ENCODE measurements at regions not wholly inside any gene's neighbourhood (a gene's known extent, or its start where the extent isn't known, plus 50 kb on each side); places are given as distances from the start of the nearest gene placed in this dataset.

- no peak for TF ChIP-seq ATF3 (IDR thresholded peaks at IDR 0.05)
- TF ChIP-seq NR2F2 (IDR thresholded peaks at IDR 0.05) = no peak
- TF ChIP-seq HNF4A (conservative IDR thresholded peaks at IDR 0.05) = no peak
- no peak for TF ChIP-seq ZBTB33 (IDR thresholded peaks at IDR 0.05)
- H3K4me1 ChIP-seq (ENCODE audit: control insufficient read depth in 4 of 4, insufficient read depth in 4 of 4, low read length in 3 of 4) = no peaks in the 10 kb centered on the region
- H3K9me3 ChIP-seq (ENCODE audit: control insufficient read depth in 4 of 4, low read length in 3 of 4) = no peaks in the 10 kb centered on the region
- H3K27me3 ChIP-seq (ENCODE audit: control insufficient read depth in 4 of 4, insufficient read depth in 4 of 4, low read length in 3 of 4) = no peaks in the 10 kb centered on the region
- H3K9ac ChIP-seq (ENCODE audit: low read depth in 1 of 2, low read length in 2 of 2) = no peak overlapping the region
- 85% methylated on average over 5 of the region's 5 CpGs for WGBS
- no peak for DNase-seq (ENCODE audit: low spot score)
- no peaks in the 10 kb centered on the region for H3K36me3 ChIP-seq (ENCODE audit: control insufficient read depth in 4 of 4, insufficient read depth in 3 of 4, low read depth in 1 of 4, low read length in 3 of 4)
- no peak overlapping the region for H3K27ac ChIP-seq (ENCODE audit: low read depth in 1 of 2, low read length in 2 of 2)
- H3K4me3 ChIP-seq (ENCODE audit: low read depth in 1 of 3, low read length in 3 of 3) = no peak overlapping the region
Measured at GRCh38 chr17:71464751-71465150, 656.1 kb upstream of the SOX9 start.

DNA sequence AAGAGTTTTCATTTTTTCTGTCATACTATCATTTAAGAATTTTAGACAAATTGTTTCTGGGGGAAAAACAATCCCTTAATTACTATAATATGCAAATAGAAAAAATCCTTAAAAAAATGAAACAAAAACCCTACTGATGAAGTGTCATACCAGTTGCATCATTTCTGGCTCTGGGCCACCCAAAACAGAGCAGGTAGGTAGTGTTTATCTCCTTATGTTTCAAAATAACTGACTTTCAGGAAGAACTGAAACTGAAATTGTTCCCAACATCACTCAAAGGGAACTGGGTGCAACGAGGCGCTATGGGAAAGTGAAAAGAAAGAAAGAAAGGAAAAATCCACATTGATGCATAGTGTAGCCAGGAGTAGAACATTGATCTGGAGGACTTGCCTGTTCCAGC lies 653.1 kb upstream of the SOX9 start:
- H3K27ac ChIP-seq (ENCODE audit: low read depth in 1 of 2, low read length in 2 of 2) = no peak overlapping the region
- no peaks in the 10 kb centered on the region for H3K9me3 ChIP-seq (ENCODE audit: control insufficient read depth in 4 of 4, low read length in 3 of 4)
- DNase-seq (ENCODE audit: low spot score) = no peak
- no peak overlapping the region for H3K4me3 ChIP-seq (ENCODE audit: low read depth in 1 of 3, low read length in 3 of 3)
- WGBS = 80% methylated on average over 2 of the region's 2 CpGs
- TF ChIP-seq TAF1 (conservative IDR thresholded peaks at IDR 0.05) = no peak
- TF ChIP-seq FOXA2 (IDR thresholded peaks at IDR 0.05) = no peak
- TF ChIP-seq, protein P1, sequence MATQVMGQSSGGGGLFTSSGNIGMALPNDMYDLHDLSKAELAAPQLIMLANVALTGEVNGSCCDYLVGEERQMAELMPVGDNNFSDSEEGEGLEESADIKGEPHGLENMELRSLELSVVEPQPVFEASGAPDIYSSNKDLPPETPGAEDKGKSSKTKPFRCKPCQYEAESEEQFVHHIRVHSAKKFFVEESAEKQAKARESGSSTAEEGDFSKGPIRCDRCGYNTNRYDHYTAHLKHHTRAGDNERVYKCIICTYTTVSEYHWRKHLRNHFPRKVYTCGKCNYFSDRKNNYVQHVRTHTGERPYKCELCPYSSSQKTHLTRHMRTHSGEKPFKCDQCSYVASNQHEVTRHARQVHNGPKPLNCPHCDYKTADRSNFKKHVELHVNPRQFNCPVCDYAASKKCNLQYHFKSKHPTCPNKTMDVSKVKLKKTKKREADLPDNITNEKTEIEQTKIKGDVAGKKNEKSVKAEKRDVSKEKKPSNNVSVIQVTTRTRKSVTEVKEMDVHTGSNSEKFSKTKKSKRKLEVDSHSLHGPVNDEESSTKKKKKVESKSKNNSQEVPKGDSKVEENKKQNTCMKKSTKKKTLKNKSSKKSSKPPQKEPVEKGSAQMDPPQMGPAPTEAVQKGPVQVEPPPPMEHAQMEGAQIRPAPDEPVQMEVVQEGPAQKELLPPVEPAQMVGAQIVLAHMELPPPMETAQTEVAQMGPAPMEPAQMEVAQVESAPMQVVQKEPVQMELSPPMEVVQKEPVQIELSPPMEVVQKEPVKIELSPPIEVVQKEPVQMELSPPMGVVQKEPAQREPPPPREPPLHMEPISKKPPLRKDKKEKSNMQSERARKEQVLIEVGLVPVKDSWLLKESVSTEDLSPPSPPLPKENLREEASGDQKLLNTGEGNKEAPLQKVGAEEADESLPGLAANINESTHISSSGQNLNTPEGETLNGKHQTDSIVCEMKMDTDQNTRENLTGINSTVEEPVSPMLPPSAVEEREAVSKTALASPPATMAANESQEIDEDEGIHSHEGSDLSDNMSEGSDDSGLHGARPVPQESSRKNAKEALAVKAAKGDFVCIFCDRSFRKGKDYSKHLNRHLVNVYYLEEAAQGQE (IDR thresholded peaks at IDR 0.05) = no peak
- no peak for TF ChIP-seq ATF3 (IDR thresholded peaks at IDR 0.05)
- TF ChIP-seq SP1 (IDR thresholded peaks at IDR 0.05) = no peak
- no peak for TF ChIP-seq HNF4G (IDR thresholded peaks at IDR 0.05)
- TF ChIP-seq, protein P2, sequence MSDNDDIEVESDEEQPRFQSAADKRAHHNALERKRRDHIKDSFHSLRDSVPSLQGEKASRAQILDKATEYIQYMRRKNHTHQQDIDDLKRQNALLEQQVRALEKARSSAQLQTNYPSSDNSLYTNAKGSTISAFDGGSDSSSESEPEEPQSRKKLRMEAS (IDR thresholded peaks at IDR 0.05) = no peak
- no peak for TF ChIP-seq EGR1 (IDR thresholded peaks at IDR 0.05; ENCODE audit: low read depth in 2 of 2)
- TF ChIP-seq NR2F2 (IDR thresholded peaks at IDR 0.05) = no peak
- no peak for TF ChIP-seq GABPA (IDR thresholded peaks at IDR 0.05 in 1 of 2, conservative IDR thresholded peaks at IDR 0.05 in 1 of 2)
- TF ChIP-seq RAD21 (IDR thresholded peaks at IDR 0.05) = no peak
- no peak for TF ChIP-seq RXRA (IDR thresholded peaks at IDR 0.05)
- no peak for TF ChIP-seq JUND (IDR thresholded peaks at IDR 0.05)
- TF ChIP-seq YY1 (IDR thresholded peaks at IDR 0.05) = no peak
- no peak for TF ChIP-seq HNF4A (conservative IDR thresholded peaks at IDR 0.05)
- no peak for TF ChIP-seq FOXA1 (IDR thresholded peaks at IDR 0.05)
- no peak overlapping the region for H3K9ac ChIP-seq (ENCODE audit: low read depth in 1 of 2, low read length in 2 of 2)
- no peaks in the 10 kb centered on the region for H3K27me3 ChIP-seq (ENCODE audit: control insufficient read depth in 4 of 4, insufficient read depth in 4 of 4, low read length in 3 of 4)
- H3K36me3 ChIP-seq (ENCODE audit: control insufficient read depth in 4 of 4, insufficient read depth in 3 of 4, low read depth in 1 of 4, low read length in 3 of 4) = no peaks in the 10 kb centered on the region
- no peaks in the 10 kb centered on the region for H3K4me1 ChIP-seq (ENCODE audit: control insufficient read depth in 4 of 4, insufficient read depth in 4 of 4, low read length in 3 of 4)

Data from liver (tissue), 7 donors.